Kidney glomerular epithelial cell (primary cell): ENCODE measurements at regions not wholly inside any gene's neighbourhood (a gene's known extent, or its start where the extent isn't known, plus 50 kb on each side); places are given as distances from the start of the nearest gene placed in this dataset.
"Not testable (repeated sequence)": the region's sequence is repeated elsewhere in the genome, so short reads cannot be mapped to it uniquely, and the experiment has no call there.

ENCODE experiments used
- DNase-seq: peaks from one replicate; lab custom pipeline; 2025; lab: John Stamatoyannopoulos, UW

GRCh38 chr2:142484111-142484510 lies 353.3 kb upstream of the LRP1B start:
- no peak for DNase-seq

GRCh38 chr2:142483653-142484052 lies 352.8 kb upstream of the LRP1B start:
- no peak for DNase-seq

GRCh38 chr2:142478206-142478605 lies 347.4 kb upstream of the LRP1B start:
- no peak for DNase-seq

GRCh38 chr2:142472382-142472781 lies 341.6 kb upstream of the LRP1B start:
- no peak for DNase-seq

- DNase-seq, result no peak
Measured at GRCh38 chr2:142467321-142467720, 336.5 kb upstream of the LRP1B start.

GRCh38 chr2:142463047-142463446 lies 332.2 kb upstream of the LRP1B start:
- no peak for DNase-seq

- DNase-seq, result peak; percentile 64
Measured at GRCh38 chr2:142462306-142462705, 331.5 kb upstream of the LRP1B start.

- DNase-seq, result no peak
Measured at GRCh38 chr2:142445551-142446072, 314.8 kb upstream of the LRP1B start.

GRCh38 chr2:142445023-142445422 lies 314.2 kb upstream of the LRP1B start:
- DNase-seq, result no peak

GRCh38 chr2:142435847-142436246 lies 305.0 kb upstream of the LRP1B start:
- no peak for DNase-seq

- no peak for DNase-seq
Measured at GRCh38 chr2:142426064-142426463, 295.2 kb upstream of the LRP1B start.

- no peak for DNase-seq
Measured at GRCh38 chr2:142425551-142425950, 294.7 kb upstream of the LRP1B start.

- DNase-seq, result no peak
Measured at GRCh38 chr2:142423603-142424002, 292.8 kb upstream of the LRP1B start.

- DNase-seq, result no peak
Measured at GRCh38 chr2:142422769-142423168, 292.0 kb upstream of the LRP1B start.

GRCh38 chr2:142422041-142422440 lies 291.2 kb upstream of the LRP1B start:
- no peak for DNase-seq

GRCh38 chr2:142418699-142419098 lies 287.9 kb upstream of the LRP1B start:
- not testable (repeated sequence) for DNase-seq

GRCh38 chr2:142416996-142417395 lies 286.2 kb upstream of the LRP1B start:
- no peak for DNase-seq

GRCh38 chr2:142415461-142415860 lies 284.6 kb upstream of the LRP1B start:
- DNase-seq, result no peak

- no peak for DNase-seq
Measured at GRCh38 chr2:142398212-142398611, 267.4 kb upstream of the LRP1B start.

GRCh38 chr2:142395291-142395690 lies 264.5 kb upstream of the LRP1B start:
- no peak for DNase-seq

- no peak for DNase-seq
Measured at GRCh38 chr2:142380372-142380771, 249.6 kb upstream of the LRP1B start.

GRCh38 chr2:142362069-142362468 lies 231.3 kb upstream of the LRP1B start:
- DNase-seq, result not testable (repeated sequence)

- no peak for DNase-seq
Measured at GRCh38 chr2:142347751-142348150, 216.9 kb upstream of the LRP1B start.

- no peak for DNase-seq
Measured at GRCh38 chr2:142339261-142339660, 208.4 kb upstream of the LRP1B start.

GRCh38 chr2:142332196-142332595 lies 201.4 kb upstream of the LRP1B start:
- no peak for DNase-seq
